ENCODE measurements at regions not wholly inside any gene's neighbourhood (a gene's known extent, or its start where the extent isn't known, plus 50 kb on each side); places are given as distances from the start of the nearest gene placed in this dataset.

DNA sequence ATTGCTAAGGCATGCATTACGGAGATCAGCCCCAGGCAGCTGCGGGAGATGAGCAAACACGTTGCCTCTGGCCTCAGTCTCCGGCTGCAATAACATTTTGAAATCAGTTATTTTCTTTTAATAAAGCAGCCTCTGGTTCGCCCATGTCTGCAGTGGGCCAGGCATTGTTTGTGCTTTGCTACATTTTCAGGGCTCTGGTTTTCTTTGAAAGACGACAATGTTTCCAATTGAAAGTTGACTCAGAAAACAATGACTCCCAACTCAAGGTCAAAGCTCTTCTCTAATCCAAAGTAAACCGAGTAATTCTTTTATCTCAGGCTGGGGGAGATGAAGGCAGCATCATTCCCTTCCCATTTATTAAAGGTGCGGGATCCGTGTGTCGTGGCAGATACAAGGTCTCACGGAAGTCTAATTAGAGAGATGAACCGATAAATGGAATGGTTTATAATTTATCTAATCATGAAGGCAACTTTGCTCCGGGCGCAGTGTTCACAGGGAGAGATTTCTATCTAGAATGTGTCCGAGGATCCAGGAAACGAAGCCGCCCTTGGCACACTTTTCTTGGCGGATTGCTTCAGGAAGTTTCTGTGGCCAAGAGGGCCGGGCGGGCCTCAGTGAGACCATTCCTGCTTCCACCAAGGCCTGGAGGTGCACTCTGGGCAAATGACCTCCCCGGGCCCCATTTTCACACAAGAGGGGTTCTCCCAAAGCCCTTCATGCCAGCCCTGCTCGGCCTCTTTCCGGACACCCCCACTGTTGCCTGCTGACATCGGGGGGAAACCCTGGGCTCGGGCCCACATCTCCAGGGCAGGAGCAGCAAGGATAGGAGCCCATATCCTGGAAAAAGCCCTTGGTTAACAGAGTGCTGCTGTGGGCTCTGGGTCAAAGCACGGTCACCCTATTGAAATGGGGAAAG is 811.4 kb downstream of the BRD1 start:
- DNase-seq (ENCODE audit: low read depth, low spot score) = no peak
- H3K4me3 ChIP-seq (ENCODE audit: low read length) = no peak overlapping the region

DNA sequence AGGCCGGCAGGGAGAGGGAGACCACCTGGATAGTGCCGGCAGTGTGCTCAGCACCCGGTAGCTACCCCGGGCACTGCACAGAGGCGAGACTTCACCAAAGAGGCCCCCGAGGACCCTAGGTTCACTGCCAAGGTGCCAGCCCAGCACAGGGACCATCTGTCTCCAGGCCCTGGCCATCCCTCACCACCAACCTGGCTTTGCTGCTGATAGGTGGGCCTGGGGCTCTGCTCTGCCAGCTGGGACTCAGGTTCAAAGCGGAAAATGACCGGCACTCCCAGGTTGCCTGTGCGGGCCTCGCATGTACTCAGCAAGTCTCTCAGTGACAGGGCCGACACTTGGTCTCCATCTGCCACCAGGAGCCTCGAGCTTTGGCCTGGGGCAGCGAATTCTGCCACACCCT is 812.2 kb downstream of the BRD1 start:
- no peak for DNase-seq (ENCODE audit: low read depth, low spot score)
- H3K4me3 ChIP-seq (ENCODE audit: low read length) = no peak overlapping the region

DNA sequence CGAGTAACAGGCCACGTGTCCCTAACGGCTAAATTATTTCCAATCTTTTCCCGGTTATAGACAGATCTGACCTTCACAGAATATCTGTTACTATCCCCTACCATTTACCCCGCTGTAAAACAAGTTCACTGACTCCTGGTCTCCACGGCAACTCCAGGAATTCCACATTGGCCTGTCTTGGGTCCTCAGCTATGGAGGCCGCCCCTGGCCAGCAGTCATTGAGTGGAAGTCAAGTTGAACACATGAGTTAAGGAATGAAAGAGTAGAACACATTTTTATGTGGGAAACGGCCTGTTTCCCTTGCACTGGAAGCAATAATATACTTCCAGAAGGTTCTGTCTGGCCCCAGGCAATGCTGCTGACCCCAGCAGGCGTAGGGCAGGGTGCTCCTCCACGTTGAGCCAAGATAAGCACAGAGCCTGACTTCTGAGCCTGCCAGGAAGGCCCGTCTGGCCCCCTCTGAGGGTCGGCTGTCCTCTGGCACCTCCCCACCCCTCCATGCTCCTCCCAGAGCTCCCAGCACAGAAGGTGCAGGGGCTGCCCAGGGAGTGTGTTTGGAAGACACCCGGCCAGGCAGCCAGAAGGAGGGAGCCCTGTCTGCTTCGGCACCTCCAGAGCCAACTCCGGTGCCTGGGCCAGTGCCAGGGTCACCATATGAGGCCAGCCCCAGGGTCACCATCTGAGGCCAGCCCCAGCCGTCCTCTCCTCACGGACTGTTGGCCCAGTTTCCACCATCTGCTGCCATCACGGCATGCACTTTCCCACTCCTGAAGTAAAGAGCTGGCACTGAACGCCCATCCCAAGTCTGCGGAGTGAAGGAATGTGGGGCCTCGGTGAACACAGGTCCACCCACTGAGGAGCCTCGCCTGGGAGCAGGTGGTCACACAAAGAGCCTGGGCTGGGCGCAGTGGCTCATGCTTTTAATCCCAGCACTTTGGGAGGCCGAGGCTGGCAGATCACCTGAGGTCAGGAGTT is 813.2 kb downstream of the BRD1 start:
- no peak overlapping the region for H3K4me3 ChIP-seq (ENCODE audit: low read length)
- no peak for DNase-seq (ENCODE audit: low read depth, low spot score)

DNA sequence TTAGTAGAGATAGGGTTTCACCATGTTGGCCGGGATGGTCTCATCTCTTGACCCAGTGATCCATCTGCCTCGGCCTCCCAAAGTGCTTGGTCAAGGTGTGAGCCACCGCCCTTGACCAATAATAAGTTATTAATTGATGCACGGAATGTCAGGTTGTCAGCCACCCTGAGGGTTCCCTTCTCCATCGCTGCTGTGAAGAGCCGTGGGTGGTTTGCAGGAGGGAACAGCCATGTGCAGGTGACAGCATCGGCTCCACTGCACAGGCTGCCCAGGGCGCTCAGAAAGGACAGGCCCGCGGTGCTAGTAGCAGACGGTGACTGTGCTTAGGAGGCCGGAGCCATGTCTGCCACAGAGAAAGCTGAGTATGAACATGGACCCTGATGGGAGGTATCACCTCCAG is 814.0 kb downstream of the BRD1 start:
- DNase-seq (ENCODE audit: low read depth, low spot score) = no peak
- no peak overlapping the region for H3K4me3 ChIP-seq (ENCODE audit: low read length)

DNA sequence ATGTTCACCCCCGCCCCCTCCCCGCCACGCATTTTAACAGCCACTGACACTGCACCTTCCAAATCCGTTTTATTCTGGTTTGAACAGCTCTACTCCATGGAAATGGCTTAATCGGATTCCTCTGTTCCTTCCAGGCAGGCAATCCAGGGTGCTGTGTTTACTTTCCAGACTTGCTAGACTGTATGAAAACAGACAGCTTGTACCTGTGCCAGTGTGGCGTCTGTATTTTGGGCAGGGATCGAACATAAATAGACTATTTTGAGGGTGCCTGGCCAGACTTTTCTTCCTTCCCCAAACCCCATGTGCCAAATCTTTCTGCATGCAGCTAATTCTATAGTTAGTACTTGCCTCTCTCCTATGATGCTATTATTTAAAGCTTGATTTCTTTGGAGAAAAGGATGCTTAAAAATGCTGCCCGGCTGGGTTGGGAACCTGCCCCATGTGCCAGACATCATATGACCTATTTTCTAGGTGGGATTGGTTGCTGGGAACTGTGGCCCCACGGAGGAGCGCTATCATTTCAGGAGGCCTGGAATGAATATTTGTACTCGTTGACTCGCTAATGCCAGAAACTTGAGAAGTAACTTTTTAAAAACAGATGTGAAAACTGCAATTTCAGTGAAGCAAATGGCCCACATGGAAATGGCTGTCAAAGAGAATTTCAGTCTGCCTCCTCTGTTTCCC is 814.8 kb downstream of the BRD1 start:
- H3K4me3 ChIP-seq (ENCODE audit: low read length) = no peak overlapping the region
- DNase-seq (ENCODE audit: low read depth, low spot score) = no peak

DNA sequence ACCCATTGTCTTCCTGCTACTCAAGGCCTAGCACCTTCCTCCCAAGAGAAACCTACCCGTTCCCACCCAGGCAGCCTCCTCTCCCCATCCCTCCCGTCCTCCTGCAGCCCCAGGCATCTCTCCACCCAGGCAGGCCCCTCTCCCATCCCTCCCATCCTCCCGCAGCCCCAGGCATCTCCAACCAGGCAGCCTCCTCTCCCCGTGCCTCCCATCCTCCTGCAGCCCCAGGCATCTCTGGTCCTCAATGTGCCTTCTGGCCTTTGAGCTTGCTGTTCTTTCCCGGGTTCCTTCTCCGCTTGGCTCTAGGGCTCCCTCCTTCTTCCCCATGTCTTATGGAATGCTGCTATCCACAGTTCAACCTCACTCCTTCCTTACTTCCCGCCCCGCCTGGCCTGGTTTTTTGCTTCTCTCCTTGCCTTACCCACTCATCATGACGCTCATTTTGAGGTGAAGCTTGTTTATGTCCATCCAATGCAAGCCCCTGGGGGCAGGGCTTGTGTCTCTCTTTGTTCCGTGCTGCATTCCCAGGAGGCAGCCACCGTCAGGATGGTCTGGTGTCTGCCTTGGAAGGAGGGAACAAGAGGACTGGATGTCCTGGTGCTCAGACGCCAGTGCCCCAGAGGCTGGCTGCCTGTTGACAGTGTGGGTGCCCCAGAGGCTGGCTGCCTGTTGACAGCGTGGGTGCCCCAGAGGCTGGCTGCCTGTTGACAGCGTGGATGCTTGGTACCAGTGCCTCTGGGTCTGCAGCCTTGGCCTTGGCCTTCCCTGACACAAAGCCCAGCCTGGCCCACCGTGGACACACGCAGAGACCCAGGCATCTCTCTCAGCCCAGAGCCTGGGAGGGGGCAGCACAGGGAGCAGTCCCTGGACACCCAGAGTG is 815.7 kb downstream of the BRD1 start:
- DNase-seq (ENCODE audit: low read depth, low spot score) = no peak
- H3K4me3 ChIP-seq (ENCODE audit: low read length) = no peak overlapping the region

DNA sequence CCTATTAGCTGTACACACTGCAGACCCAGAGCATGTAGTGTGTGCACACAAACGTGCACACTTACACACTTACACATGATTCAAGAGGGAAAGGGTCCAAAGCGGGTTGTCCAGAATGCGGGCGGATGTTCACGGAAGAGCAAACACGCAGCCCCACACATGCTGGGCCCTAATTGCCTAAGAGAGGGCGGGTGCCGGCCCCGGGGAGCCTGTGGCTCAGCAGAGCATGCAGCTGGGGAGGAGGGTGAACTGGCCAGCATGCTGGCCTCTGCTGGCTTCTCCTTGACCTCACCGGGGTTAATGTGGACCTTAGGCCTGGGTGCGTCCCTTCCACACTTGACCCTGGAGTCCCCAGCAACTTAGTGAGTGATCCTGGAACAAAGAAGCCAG is 816.3 kb downstream of the BRD1 start:
- DNase-seq (ENCODE audit: low read depth, low spot score) = no peak
- no peak overlapping the region for H3K4me3 ChIP-seq (ENCODE audit: low read length)

DNA sequence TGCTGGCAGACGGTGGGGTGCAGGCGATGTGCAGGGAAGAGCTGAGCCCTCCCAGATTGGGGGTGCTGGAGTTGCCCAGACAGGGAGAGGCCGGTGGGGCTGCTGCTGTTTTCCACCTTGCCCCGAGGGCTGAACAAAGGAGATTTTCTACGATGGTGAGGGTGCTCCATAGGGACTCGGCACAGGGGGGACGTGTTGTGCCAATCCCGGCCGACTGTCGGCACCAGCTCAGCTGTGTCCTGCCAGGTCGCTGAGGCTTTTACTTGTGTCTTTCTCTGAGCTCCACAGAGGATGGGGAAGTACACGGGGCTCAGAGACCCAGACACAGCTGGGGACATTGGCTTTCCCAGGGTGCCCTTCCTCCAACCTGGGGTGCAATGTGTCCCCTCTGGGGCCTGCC is 816.8 kb downstream of the BRD1 start:
- no peak for DNase-seq (ENCODE audit: low read depth, low spot score)
- no peak overlapping the region for H3K4me3 ChIP-seq (ENCODE audit: low read length)

DNA sequence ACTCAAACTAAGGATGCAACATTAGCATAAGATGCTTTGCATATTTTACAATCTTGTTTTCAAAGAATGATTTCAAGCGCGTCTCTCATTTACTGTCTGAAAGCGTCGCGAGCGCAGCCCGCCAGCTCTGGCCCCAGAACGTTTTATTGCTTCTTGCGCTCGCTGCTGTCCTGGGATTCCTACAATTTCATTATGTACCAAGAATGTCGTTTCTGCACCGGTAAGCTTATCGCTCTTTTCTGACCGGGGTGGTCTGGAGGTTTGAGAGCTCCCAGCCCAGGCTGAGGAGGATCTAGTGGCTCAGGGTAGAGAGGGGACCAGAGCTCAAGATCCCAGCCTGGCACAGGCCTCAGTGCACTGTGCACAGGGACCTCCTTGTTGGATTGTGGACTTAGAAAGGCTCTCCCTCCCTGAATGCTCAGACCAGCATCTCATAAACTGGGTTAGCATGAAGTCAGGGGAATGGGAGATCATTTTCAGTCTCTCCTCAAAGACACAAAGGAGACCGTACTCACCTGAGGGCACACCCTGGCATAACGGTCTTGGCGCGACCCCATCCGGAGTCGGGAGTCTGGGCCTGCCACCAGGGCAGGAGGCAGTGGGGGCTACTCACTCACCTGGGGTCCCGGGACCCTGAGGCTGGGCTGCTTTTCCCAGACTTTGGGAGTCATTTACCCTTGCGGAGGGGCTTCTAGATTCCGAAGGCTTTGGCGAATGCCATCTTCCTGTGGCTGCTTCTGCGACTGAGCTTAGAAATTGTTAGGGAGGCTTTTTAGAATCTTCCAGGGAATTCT is 817.4 kb downstream of the BRD1 start:
- H3K4me3 ChIP-seq (ENCODE audit: low read length) = no peak overlapping the region
- no peak for DNase-seq (ENCODE audit: low read depth, low spot score)

DNA sequence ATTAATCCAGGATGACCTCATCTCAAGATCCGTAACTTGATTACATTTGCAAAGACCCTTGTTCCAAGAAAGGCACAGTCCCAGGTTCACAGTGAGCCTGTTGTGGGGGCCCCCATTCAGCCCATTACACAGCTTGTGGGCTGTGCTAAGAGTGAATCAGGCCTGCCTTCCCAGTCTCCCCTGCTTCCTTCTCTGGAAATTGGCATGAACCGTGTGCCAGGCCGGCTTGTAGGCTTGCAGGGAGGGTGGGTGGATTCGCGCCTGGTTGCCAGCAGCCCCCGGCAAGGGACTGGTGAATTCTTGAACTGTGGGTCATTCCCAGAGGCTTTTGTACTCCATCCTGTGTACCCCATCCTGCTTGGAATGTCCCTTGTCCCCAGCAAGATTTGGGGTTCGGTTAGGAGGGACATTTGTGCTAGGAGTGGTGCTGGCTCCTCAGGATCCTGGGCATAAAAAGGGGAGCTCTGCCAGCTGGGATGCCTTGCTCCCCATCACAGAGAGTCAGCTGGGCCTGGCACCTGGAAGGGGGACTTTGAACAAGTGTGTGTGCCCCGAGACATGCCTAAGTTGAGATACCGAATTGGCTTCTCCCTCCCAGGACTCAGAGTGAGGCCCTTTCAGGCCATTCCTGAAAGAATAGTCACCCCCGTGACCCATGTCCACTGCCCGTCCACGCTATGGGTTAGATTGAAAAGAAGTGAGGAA is 818.2 kb downstream of the BRD1 start:
- DNase-seq (ENCODE audit: low read depth, low spot score) = no peak
- no peak overlapping the region for H3K4me3 ChIP-seq (ENCODE audit: low read length)

DNA sequence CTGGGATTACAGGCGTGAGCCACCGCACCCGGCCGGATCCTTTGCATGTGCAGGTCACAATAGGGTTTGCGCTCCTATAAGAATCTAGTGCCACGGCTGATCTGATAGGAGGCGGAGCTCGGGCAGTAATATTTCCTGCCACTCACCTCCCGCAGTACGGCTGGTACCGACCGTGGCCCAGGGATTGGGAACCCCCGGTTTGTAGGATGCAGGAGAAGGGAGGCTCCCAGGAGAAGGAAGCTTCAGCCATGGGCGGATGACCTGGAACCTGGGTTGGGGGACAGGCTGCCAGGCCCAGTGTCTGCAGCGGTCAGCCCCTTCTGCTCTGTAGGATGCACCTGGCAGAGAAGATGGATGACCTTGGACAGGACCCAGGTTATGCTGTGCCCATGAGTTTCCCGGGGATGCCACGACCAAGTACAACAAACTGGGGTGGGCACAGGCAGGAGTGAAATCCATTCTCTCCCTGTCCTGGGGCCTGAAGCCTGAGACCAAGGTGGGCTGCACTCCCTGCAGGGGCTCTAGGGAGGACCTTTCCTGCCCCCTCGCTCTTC is 818.9 kb downstream of the BRD1 start:
- DNase-seq (ENCODE audit: low read depth, low spot score) = no peak
- no peak overlapping the region for H3K4me3 ChIP-seq (ENCODE audit: low read length)

DNA sequence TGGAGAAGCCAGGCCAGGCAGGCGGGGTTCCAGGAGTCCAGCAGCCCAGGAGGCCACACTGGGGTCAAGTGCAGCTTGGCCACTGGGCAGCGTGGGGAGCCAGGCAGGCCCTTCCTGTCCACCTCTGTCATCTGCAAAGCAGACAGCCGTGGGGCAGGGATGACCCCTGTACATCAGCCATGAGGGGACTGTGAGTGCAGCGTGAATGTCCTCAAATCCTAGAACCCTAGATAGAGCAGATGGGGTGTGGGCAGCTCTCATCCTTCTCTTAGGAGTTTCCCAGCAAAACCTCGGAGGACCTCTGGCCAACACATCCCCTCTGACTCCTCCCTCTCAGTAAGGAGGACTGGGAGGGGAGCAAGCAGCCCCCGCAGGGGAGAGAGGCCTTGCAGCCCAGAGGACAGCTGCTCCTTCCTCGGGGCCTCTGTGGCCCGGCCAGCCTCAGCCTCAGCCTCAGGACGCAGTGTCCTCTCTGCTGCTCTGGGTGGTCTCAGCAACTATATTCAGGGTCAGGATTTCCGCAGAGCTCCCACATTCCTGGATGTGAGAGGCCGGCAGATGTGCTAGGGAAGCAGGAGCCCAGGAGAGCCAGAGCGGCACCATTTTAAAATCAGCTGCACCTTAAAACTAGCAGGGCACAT is 820.5 kb downstream of the BRD1 start:
- no peak for DNase-seq (ENCODE audit: low read depth, low spot score)
- no peak overlapping the region for H3K4me3 ChIP-seq (ENCODE audit: low read length)

DNA sequence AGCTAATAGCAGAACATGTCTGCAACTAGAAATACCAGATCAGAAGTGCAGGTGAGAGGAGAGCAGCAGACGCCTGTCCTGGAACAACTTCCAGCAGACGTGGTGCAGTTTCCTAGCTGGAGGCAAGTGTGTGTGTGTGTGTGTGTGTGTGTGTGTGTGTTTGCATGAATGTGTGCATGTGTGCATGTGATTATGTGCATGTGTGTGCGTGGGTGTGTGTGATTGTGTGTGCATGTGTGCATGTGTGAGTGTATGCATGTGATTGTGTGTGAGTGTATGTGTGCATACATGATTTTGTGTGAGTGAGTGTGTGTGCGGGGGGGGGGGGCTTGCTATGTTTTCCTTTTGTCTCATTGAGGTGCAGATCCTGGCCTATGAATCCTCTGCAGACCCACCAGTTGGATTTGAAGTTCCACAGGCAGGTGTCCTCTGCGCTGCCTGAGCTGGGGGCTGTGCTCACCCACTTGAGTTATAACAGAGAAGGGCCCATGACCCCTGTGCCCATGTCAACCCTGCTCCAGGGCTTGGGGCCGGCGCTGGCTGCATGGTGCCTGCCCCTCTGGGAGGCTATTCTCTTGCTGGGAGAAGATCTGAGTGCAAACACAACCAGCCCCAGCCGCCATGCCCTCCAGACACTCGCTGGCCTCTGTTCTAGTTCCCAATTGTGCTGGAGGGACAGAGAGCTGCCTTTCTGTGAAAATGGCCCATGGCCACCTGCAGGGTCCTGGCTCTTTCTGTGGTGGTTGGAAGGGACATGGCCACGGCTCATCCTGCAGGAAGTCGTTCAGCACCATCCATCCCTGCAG is 821.3 kb downstream of the BRD1 start:
- no peak for DNase-seq (ENCODE audit: low read depth, low spot score)
- no peak overlapping the region for H3K4me3 ChIP-seq (ENCODE audit: low read length)

DNA sequence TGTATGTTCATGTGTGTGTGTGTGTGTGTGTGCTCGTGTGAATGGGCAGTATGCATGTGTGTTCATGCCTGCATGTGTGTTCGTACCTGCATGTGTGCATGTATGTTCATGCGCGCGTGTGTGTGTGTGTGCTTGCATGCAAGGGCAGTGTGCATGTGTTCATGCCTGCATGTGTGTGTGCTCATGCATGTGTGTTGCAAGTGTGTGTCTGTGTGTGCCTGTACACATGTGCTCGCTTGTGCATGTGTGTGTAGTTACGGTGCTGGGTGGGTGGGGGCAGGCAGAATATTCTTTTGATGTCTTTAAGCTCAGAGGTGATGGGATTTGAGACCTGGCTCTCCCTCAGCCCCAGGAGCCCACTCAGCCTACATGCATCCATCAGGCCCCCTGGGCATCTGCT is 822.1 kb downstream of the BRD1 start:
- H3K4me3 ChIP-seq (ENCODE audit: low read length) = no peak overlapping the region
- DNase-seq (ENCODE audit: low read depth, low spot score) = no peak

DNA sequence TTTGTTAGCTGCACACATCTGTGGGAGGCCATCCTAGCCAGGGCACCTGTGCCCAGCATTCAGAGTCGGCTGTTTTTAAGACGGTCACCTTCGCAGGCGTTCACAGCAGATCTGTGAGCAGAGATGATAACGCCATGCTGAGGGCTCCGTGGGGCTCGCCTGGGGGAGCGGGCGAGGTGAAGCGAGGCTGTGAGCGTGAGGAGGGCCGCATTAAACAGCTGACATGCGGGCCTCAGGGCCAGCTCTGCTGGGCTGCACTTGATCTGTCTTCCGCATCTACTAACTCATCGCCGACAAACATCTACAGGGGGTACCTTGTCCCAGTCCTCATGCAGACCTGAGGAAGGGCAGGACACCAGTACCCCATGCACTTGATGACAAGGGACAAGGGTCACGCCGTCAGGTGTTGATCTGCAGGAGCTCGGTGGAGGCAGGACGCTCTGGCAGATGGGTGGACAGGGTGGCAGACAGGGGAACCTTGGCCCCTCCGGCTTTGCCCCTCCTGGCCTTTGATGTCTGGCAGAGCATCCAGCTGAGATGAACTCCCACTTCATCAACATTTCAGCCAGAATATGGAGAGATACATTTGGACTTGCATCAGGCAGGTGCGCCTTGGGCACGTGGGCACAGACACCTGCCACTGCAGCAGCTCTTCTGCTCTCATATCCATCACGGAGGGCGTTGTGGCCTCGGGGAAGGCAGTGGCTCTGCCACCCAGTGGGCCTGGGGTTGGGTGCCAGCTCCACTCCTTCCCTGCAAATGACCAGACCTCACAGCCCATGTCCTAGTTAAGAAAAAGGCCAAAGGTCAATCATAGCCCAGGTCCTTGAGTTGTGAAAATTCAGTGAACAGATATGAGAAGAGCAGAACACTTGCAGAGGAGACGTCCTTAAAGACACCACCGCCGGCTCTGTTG is 822.9 kb downstream of the BRD1 start:
- no peak for DNase-seq (ENCODE audit: low read depth, low spot score)
- no peak overlapping the region for H3K4me3 ChIP-seq (ENCODE audit: low read length)

All from Jurkat, Clone E6-1 (cell line).